Karpas-422 (cell line): ENCODE measurements at regions not wholly inside any gene's neighbourhood (a gene's known extent, or its start where the extent isn't known, plus 50 kb on each side); places are given as distances from the start of the nearest gene placed in this dataset.

Experiments
- DNase-seq: peaks from one replicate; pipeline ENCODE4 v3.0.0-alpha.2; 2015
- H2AFZ ChIP-seq: fragments of 200-600 bp; sonication (generic); 2 replicates; pipeline ENCODE4 v1.6.1; 2014; ENCODE audit warnings: antibody characterized with exemption, low read length, mixed read lengths
- H3K27ac ChIP-seq: fragments of 200-600 bp; sonication (generic); 2 replicates; pipeline ENCODE4 v1.5.1; 2014; ENCODE audit warnings: mild to moderate bottlenecking, low read length, moderate library complexity
- H3K27me3 ChIP-seq: fragments of 200-600 bp; sonication (generic); 2 replicates; pipeline ENCODE4 v1.6.1; 2014; ENCODE audit warnings: low read length, mixed read lengths
- H3K36me3 ChIP-seq: fragments of 200-600 bp; sonication (generic); 2 replicates; pipeline ENCODE4 v1.6.1; 2014; ENCODE audit warnings: low read length, mixed read lengths; ENCODE audit not compliant: insufficient read depth
- H3K4me1 ChIP-seq: fragments of 200-600 bp; sonication (generic); 2 replicates; pipeline ENCODE4 v1.6.1; 2014; ENCODE audit warnings: mild to moderate bottlenecking, low read length, mixed read lengths
- H3K4me2 ChIP-seq: fragments of 200-600 bp; sonication (generic); 2 replicates; pipeline ENCODE4 v1.6.1; 2014; ENCODE audit warnings: low read length, low read depth, mild to moderate bottlenecking; ENCODE audit not compliant: poor library complexity, severe bottlenecking
- H3K4me3 ChIP-seq: fragments of 200-600 bp; sonication (generic); 2 replicates; pipeline ENCODE4 v1.5.1; 2014; ENCODE audit warnings: mild to moderate bottlenecking, antibody characterized with exemption, low read length, mixed read lengths
- H3K79me2 ChIP-seq: fragments of 200-600 bp; sonication (generic); 2 replicates; pipeline ENCODE4 v1.6.1; 2014; ENCODE audit warnings: mild to moderate bottlenecking, low read length, mixed read lengths
- H3K9ac ChIP-seq: fragments of 200-600 bp; sonication (generic); 2 replicates; pipeline ENCODE4 v1.6.0; 2014; ENCODE audit warnings: low read length
- H3K9me2 ChIP-seq: fragments of 200-600 bp; sonication (generic), shearing (Covaris generic); replicated peaks from 2 replicates; pipeline ENCODE4 v1.6.0; 2014; ENCODE audit warnings: mild to moderate bottlenecking, low read length, moderate library complexity; ENCODE audit not compliant: insufficient read depth
- H3K9me3 ChIP-seq: fragments of 300-700, 200-600 bp; sonication (generic); 2 replicates; pipeline ENCODE4 v1.6.1; 2014; ENCODE audit warnings: low read length, mixed read lengths
- H4K20me1 ChIP-seq: fragments of 200-600 bp; sonication (generic); 2 replicates; pipeline ENCODE4 v1.6.1; 2014; ENCODE audit warnings: mild to moderate bottlenecking, antibody characterized with exemption, low read length, low read depth; ENCODE audit not compliant: insufficient read depth

DNA sequence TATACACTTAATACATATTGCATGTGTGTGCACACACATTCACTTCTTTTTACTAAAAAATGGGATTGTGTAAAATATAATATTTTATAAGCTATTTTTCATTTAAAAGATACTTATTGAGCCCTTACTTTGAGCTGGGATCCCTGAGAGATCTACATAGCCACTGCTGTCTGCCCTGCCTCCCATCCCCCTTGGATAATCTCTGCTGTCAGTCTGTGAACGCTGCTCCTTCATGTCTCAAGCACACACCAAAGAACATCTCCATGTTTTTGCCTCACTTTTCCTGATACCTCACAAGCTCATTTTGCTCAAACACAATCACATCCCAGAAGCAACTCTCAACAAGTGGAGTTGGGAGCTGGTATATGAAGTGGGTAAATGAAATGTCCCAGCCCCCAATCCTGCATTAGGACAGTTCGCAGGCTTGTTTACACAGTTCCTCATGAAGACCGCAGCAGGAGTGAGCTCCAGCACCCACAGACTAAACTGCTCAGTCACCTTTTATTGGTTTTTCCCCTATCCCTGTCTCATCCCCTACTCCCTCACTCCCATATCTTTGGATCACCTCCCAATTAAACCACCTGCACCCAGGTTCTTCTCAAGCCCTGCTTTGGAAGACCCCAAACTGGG lies 108.3 kb upstream of the FRY start:
- H3K4me3 ChIP-seq: no peak overlapping the region
- no peaks in the 10 kb centered on the region for H3K9me3 ChIP-seq
- H3K9me2 ChIP-seq: no peaks in the 10 kb centered on the region
- H3K4me1 ChIP-seq: no peaks in the 10 kb centered on the region
- H3K79me2 ChIP-seq: no peaks in the 10 kb centered on the region
- DNase-seq: no peak
- H4K20me1 ChIP-seq: no peaks in the 10 kb centered on the region
- H3K27me3 ChIP-seq: no peaks in the 10 kb centered on the region
- H3K36me3 ChIP-seq: no peaks in the 10 kb centered on the region
- H3K9ac ChIP-seq: no peak overlapping the region
- no peak overlapping the region for H2AFZ ChIP-seq
- no peak overlapping the region for H3K4me2 ChIP-seq
- no peak overlapping the region for H3K27ac ChIP-seq

DNA sequence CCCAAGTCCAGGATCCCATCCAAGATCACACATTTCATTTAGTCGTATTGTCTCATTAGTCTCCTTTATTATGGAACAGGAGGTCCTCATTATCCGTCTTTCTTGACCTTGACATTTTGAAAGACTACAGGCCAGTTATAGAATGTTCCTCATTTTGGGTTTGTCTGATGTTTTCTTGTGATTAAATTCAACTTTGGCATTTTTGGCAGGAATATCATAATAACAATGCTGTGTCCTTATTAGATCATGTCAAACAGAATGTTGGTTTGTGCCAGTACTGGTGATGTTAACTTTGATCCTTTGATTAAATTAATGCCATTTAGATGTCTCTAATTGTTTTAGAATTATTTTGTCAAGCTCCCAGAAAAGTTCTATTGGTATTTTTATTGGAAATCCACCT lies 106.5 kb upstream of the FRY start:
- no peak overlapping the region for H3K9ac ChIP-seq
- no peaks in the 10 kb centered on the region for H4K20me1 ChIP-seq
- H3K9me3 ChIP-seq: no peaks in the 10 kb centered on the region
- H3K4me1 ChIP-seq: no peaks in the 10 kb centered on the region
- no peaks in the 10 kb centered on the region for H3K36me3 ChIP-seq
- H3K4me3 ChIP-seq: no peak overlapping the region
- H2AFZ ChIP-seq: no peak overlapping the region
- no peak overlapping the region for H3K4me2 ChIP-seq
- H3K27me3 ChIP-seq: no peaks in the 10 kb centered on the region
- DNase-seq: no peak
- no peak overlapping the region for H3K27ac ChIP-seq
- no peaks in the 10 kb centered on the region for H3K79me2 ChIP-seq
- no peaks in the 10 kb centered on the region for H3K9me2 ChIP-seq

DNA sequence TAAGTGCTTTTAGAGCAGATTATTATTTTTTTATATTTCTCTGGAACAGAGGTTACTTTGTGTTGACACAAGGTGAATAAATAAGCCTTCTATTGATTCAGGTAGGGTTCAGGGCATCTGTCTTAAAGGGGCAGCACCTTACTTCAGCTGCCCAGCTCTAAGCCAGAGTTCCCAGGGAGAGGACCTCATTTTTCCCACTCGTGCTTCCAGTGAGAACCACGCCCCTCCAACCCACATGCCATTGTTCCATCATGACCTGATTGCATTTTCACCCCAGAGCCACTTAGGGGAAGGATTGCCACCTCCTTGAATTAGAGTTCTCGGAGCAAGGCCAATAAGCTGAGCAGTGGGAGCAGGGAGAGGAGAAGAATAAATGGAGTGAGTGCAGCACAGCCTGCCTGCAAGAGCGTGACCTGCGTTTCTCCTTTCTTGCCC lies 104.3 kb upstream of the FRY start:
- Histone ChIP-seq H3K4me3 (no peak overlapping the region), H3K9me3 (no peaks in the 10 kb centered on the region), H3K9me2 (no peaks in the 10 kb centered on the region), H3K27ac (no peak overlapping the region), H3K79me2 (no peaks in the 10 kb centered on the region), H3K4me1 (no peaks in the 10 kb centered on the region), H3K27me3 (no peaks in the 10 kb centered on the region), H4K20me1 (no peaks in the 10 kb centered on the region), H3K36me3 (no peaks in the 10 kb centered on the region), H2AFZ (no peak overlapping the region), H3K4me2 (no peak overlapping the region), H3K9ac (no peak overlapping the region)
- no peak for DNase-seq

DNA sequence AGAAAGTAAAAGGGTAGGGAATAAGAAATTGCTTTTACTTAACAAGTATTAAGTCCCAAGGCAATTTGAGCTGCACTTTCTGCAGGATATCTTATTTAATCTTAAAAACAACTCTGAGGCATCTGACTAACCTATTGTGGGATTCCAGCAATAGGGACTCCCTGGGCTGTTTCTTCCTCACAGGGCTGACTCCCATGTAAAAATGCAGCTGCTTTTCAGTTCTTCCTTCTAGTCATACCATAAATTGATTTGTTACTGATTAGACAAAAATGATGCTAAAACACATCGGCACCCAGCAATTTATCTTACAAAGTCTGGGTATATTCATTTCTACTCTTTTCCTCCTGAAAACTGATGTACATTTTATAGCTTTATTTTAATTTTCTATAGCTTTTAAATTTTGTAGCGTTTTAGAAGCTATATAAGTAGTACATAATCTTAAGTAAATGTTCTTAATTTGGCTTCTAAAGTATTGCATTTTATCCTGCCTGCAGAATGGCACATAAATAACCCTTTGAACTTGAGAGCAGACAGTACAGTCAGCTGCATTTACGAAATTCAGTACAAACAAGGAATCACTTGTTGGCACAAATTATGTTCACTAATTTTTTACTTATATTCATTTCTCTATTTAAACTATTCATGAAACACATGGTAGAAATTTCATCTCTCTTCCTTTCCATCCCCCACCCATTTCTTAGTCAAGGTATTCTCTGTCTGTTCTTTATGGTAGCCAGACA lies 102.4 kb upstream of the FRY start:
- Histone ChIP-seq H3K79me2 (no peaks in the 10 kb centered on the region), H4K20me1 (no peaks in the 10 kb centered on the region), H3K4me3 (no peak overlapping the region), H3K27ac (no peak overlapping the region), H3K4me2 (no peak overlapping the region), H3K4me1 (no peaks in the 10 kb centered on the region), H2AFZ (no peak overlapping the region), H3K9me2 (no peaks in the 10 kb centered on the region), H3K9ac (no peak overlapping the region), H3K9me3 (no peaks in the 10 kb centered on the region), H3K27me3 (no peaks in the 10 kb centered on the region), H3K36me3 (no peaks in the 10 kb centered on the region)
- no peak for DNase-seq

DNA sequence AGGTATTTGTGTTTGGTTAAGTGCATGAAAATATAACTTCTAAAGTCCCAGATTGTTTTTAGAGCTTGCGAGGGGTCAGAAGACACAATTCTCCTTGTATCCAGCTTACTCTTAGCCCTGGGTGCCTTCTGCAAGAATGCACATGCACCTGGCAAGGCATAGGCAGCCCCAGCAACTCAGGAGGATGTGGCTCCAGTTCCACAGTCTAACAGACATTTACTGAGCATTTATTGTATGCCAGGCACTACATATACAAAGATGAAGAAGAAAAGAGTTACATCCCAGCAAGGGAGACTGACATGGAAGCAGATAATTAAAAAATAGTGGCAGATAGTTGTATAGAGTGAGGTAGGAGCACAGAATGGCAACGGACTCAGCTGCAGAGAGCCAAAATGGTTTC lies 101.1 kb upstream of the FRY start:
- Histone ChIP-seq H3K9me3 (no peaks in the 10 kb centered on the region), H3K4me1 (no peaks in the 10 kb centered on the region), H2AFZ (no peak overlapping the region), H3K9ac (no peak overlapping the region), H3K27me3 (no peaks in the 10 kb centered on the region), H3K79me2 (no peaks in the 10 kb centered on the region), H3K36me3 (no peaks in the 10 kb centered on the region), H3K9me2 (no peaks in the 10 kb centered on the region), H3K4me3 (no peak overlapping the region), H3K27ac (no peak overlapping the region), H4K20me1 (no peaks in the 10 kb centered on the region), H3K4me2 (no peak overlapping the region)
- DNase-seq: no peak

DNA sequence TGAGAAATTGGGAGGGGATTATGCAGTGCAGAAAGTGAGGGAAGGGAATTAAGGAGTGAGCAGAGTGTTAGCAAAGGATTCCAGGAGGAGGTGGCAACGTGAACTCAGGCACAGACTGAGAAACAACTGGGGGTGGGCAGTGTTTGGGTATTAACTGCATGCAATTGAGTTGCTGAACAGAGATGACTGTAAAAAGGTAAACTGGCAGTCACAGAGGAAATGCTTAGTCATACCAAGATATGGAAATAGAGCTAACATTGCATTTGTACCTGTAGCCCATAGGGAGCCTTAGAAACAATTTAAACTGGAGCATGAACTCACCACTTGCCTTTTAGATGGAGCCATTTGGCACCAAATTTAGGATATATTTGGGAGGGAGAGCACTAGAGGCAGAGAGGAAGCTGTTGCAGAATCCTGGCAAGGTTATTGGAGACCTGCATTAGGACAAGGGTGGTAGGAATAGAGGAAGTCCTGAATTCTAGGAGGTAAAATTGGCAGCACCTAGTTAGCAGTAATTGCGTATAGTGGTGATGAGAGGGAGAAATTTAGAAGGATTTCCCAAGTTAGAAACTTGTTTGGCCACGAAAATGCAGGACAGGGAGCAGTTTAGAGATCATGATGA lies 100.6 kb upstream of the FRY start:
- Histone ChIP-seq H3K36me3 (no peaks in the 10 kb centered on the region), H2AFZ (no peak overlapping the region), H3K4me3 (no peak overlapping the region), H3K9me2 (no peaks in the 10 kb centered on the region), H3K27me3 (no peaks in the 10 kb centered on the region), H3K9me3 (no peaks in the 10 kb centered on the region), H4K20me1 (no peaks in the 10 kb centered on the region), H3K79me2 (no peaks in the 10 kb centered on the region), H3K9ac (no peak overlapping the region), H3K27ac (no peak overlapping the region), H3K4me2 (no peak overlapping the region), H3K4me1 (no peaks in the 10 kb centered on the region)
- no peak for DNase-seq

DNA sequence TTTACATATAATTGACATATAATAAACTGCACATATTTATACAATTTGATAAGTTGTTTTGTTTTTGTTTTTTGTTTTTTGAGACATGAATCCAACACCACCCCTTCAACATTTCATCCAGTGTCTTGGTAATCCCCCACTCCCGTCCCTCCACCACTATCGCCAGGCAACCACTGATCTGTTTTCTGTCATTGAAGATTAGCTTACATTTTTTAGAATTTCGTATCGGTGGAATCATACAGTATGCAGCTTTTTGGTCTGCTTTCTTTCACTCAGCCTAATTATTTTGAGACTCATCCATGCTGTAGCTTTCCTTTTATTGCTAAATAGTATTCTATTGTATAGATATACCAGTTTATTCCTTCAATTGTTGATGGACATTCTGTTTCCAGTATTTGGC lies 94.1 kb upstream of the FRY start:
- Histone ChIP-seq H3K27me3 (no peaks in the 10 kb centered on the region), H3K27ac (no peak overlapping the region), H3K79me2 (no peaks in the 10 kb centered on the region), H3K9me2 (no peaks in the 10 kb centered on the region), H3K36me3 (no peaks in the 10 kb centered on the region), H3K4me3 (no peak overlapping the region), H3K9ac (no peak overlapping the region), H2AFZ (no peak overlapping the region), H3K9me3 (no peaks in the 10 kb centered on the region), H4K20me1 (no peaks in the 10 kb centered on the region), H3K4me1 (no peaks in the 10 kb centered on the region), H3K4me2 (no peak overlapping the region)
- DNase-seq: no peak

DNA sequence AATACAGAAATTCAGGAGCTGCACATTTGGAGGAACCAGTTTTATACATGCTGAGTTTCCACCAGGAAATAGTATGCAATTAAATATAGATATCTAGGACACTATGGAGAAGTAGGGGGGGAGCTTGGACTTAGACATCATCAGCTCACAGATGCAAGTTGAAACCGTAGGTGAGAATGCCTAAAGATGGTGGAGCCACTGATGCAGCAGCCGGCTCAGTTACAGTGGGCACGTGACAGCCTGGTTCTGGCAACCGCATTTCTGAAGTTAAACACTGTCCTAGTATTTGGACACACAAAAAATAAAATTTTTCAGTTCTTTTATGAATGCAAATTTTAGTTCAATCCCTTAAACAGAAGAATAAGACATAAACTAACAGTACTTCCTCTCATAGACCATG lies 91.5 kb upstream of the FRY start:
- no peak for DNase-seq
- no peaks in the 10 kb centered on the region for H3K79me2 ChIP-seq
- H3K27ac ChIP-seq: no peak overlapping the region
- H3K4me1 ChIP-seq: no peaks in the 10 kb centered on the region
- no peak overlapping the region for H3K9ac ChIP-seq
- H3K4me3 ChIP-seq: no peak overlapping the region
- H3K9me3 ChIP-seq: no peaks in the 10 kb centered on the region
- H4K20me1 ChIP-seq: no peaks in the 10 kb centered on the region
- no peaks in the 10 kb centered on the region for H3K36me3 ChIP-seq
- no peak overlapping the region for H2AFZ ChIP-seq
- H3K27me3 ChIP-seq: no peaks in the 10 kb centered on the region
- no peaks in the 10 kb centered on the region for H3K9me2 ChIP-seq
- H3K4me2 ChIP-seq: no peak overlapping the region
